ELF-1 (cell line): ENCODE measurements at regions not wholly inside any gene's neighbourhood (a gene's known extent, or its start where the extent isn't known, plus 50 kb on each side); places are given as distances from the start of the nearest gene placed in this dataset.

Experiments
- DNase-seq: peaks from one replicate; pipeline ENCODE4 v3.0.0-alpha.2; 2016; ENCODE audit warnings: low read depth, low spot score

DNA sequence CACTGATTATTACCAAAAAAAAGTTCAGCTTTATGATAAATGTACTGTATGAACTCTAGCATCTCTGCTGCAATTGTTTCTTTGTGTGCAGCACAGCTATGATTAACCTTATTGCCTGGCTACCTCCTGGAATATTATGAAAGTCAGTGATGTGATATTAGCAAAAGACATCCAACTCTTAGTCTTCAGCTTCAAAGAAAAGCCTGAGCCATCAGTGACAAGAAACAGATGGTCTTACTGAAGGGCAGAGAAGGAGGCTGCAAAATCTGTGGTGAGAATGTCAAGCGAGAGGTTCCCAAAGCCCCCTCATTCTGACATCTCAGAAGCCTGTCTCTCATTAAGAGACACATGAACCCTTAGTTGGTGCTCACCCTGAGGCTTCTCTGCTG lies 89.4 kb upstream of the TNFAIP3 start:
- no peak for DNase-seq

DNA sequence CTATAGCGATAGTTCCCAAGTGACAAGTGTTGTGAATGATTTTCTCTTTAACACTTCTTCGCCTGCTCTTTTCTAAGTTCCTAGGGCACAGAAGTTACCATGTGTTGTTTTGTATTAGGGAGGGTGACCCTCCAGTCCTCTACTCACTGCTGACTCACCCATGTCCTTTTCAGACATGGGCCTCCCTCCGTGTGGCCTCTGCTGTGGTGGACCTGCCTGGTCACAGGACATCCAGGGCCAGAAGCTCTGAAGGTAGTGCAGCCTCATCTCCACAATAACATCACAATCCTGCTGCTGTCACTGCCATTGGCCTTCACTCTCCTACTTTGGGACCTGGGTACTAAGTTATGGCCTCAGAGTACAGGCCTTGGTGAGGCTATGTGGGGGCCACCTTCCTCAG lies 87.1 kb upstream of the TNFAIP3 start:
- DNase-seq: no peak

DNA sequence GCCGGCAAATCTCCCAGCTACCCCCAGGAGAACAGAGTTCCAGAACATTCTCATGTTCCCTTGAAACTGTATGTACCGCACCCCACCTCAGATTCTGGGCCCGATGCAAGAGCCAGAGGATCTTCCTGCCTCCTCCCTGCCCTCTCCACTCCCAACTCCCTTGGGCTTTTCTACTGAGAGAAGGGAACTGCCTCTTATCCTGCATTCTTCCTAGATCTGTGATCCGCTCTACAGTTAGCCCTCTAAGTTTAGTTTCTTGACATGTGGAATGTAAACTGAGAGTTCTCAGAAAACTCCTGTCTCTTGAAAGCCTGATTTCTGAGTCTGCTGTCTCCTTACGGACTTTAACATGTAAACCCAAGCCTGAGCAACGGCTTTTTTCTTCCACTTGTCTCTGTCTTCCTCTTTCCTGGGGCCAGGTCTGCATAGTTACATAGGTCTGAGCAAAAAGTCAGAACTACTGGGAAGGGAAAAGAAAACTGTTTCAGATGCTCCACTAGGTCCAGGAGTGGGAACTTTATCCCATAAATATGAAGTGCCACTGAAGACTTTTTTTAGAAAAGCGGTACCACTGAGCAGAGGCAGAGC lies 86.5 kb upstream of the TNFAIP3 start:
- DNase-seq: no peak

DNA sequence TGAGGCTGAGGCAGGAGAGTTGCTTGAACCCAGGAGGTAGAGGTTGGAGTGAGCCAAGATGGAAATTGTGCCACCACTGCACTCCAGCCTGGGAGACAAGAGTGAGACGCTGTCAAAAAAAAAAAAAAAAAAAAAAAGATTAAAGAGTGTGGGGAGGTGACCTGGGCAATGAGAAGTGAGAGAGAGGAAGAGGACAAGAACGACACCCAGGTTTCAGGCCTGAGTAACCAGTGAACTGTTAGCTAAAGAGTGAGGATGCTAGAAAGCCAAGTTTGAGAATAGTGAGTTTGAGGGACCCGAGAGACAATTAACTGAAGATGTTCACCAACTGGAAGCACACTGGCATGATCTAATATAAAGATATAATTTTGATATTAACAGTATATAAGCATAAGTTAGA lies 85.4 kb upstream of the TNFAIP3 start:
- DNase-seq: no peak

DNA sequence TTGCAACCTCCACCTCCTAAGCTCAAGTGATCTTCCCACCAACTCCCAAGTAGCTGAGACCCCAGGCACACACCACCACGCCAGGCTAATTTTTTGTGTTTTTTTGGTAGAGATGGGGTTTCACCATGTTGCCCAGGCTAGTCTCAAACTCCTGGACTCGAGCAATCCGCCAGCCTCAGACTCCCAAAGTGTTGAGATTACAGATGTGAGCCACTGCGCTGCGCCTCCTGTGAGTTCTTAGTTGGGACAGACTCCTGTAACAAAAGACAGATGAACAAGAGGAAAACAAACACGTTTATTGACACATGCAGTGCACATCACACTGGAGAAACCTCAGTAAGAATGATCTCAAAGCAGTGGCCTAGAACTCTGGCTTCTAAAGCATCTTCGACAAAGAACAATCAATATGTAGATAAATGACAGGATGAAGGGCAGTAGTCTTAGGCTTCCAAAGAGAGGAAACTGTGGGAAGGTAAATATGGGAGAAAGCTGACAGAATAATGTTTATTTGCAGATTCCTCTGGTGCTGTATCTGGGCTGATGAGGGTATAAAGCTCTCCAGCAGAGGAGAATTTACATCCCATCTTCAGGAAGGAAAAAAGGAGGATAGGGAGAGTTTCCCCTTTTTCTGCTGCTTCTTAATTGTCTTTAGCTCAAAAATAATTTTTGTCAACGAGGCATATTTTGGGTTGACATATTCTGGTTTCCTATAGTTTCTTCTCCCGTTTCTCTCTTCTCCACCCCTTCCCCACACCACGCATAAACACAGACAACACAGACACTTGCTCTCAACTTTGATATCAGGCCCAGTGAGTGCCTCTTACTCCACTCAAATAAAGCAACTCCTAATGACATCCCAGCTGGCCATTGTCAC lies 84.7 kb upstream of the TNFAIP3 start:
- no peak for DNase-seq

DNA sequence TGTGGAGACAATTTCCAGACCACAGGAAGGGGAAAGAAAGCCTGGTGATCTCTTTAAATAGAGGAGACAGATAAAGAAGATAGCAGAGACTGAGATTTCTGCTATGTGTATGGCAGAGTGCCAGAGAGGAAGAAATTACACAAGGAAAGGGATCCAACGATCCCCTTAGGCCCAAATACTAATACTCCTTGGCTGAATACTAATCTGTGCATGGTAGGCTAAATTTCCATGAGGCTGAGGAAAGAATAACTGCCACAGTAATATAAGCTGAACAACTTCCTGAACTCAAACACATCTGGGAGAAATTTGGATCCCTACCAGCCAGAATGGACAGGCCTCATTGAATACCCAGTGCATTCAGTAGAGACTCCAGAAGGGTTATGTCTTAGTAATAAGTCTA lies 83.3 kb upstream of the TNFAIP3 start:
- DNase-seq: no peak

DNA sequence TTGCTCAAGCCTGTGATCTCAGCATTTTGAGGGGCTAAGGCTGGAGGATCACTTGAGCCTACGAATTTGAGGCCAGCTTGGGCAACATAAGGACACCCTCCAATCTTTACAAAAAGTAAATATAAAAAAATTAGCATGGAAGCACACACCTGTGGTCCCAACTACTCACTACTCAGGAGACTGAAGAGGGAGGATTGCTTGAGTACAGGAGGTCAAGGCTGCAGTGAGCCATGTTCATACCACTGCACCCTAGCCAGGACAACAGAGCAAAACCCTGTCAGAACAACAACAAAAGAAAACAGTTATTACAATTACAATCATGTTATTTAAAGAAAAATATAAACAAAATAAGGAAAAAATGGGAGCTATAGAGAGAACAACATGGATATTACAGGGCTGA lies 82.5 kb upstream of the TNFAIP3 start:
- DNase-seq: no peak

DNA sequence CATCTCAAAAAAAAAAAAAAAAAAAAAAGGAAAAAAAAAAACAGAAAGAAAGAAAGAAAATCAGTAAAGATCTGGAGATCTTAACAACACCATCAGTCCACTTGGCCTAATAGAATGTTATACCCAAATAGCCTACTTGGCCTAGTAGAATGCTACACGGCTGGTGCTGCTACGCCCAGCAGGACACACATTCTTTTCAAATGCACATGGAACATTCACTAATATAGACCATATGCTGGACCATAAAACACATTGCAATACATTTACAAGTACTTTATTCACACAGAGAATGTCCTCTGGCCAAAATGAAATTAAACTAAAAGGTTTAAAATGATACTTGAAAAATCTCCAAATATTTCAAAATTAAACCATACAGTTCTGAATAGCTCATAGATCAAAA lies 80.0 kb upstream of the TNFAIP3 start:
- DNase-seq: no peak

DNA sequence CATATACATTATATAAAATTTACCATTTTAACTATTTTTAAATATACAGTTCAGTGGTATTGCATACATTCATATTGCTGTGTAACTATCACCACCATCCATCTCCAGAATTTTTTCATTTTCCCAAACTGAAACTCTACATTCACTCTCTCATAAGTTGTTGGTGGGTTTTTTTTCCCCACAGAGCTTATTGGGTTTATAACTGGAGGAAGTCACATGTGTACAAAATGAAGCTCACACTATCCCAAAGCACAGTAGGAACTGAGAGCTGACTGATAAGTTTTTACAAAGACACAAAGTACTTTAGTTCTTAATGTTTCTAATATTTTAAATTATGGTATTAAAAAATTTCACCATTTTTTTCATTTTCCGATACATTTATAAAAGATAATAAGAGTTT lies 78.8 kb upstream of the TNFAIP3 start:
- DNase-seq: no peak

DNA sequence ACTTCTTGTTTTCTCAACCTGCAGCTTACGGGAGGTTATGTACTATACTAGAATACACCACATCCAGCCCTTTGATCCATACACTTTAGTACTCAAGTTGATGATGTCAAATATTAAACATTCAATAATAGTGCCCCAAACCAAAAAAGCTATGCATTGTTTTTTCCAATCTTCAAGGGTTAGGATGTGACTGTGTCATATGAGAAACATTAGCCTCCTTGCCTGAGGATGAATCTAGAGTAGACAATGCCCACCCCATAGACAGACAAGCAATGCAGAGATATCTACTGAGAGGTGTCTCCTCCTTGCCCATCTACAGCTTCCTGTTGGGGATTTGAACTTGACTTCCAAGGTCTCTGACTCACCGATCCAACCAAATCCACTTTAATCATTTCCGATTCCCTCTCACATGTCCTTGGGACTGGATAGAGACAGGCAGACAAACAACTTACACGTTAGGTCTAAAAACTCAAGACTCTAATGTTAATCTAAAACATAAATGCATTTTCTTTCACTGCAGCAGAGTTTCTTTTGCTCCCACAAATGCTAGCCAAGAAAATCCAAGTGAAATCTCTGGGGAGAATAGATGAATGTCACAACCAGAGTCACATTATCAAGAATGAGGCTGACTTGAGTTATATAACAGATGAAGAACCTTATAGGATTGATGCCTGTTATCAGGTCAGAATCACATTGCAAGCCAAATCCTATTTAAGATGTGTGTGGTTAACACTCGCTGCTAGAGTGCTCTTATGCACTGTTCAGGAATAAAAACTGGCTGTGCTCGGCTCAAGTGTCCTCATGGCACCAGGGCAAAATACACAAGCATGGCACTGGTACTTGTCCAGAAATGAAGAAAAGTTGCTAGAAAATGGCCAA lies 75.5 kb upstream of the TNFAIP3 start:
- no peak for DNase-seq

DNA sequence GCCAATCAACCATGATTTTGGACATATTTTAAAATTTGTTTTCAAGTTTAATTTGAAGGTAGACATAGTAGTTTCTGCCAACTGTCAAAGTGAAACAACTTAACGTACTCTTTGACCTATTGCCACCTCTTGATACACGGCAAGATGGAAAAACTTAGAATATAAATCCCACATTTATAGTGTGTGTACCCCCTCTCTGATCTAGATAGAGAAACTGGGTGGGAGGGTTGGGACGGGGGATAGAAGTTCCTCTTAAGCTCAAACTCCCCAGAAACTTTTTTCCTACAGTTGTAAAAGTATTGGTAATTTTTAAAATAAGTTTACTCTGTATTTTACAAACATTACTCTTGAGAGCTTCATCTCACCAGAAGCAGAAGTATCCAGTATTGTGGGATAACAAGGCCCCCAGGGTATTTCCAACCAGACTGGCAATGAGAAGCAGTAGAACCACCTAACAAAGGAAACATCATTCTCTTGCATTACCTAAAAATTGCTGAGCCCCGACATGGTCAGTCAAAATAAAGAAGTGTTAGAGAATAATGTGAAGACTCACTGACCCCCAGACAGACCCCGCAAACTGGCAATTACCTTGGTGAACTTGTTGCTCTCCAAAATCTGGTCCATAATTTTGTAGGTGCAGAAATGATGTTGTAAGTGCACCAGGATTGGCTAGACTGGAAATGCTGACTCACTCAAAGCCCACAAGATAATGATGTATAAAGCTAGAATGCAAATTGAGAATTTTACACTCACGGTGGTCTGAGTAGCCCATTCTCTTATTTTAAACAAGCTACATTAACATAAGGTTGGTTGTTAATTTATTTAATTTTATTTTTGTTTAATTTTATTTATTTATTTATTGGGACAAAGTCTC lies 74.7 kb upstream of the TNFAIP3 start:
- DNase-seq: no peak

DNA sequence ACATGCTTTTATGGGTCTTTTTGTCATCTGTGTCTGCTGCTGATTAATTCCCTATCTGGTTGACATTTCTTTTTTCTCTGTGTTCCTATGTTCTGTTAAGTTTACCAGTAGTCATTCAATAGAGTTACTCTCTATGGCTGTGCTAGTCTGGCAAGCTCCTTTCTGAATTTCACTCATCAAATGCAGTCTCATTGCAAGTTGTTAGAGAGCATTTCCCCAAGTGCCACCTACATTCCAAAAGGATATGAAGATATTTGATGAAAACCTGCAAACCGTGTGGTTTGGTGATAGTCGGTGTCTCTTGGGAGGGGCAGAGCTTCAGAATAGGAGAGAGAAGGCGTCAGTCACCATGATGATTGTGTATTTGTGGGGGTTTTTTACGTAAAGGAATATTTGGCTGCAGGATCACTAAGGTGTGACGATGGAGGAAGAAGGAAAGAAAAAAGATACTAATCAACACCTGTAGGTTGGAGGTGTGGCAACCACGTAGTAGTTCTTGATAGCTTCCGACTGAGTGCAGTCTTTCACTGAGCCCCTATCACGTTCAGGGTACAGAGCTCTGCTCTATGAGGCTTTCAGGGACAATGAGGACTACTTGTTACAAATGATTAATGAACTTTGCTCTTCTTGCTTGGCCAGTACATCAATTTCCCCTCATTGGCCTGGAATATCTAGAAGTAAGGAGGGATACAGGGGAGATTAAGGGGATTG lies 73.1 kb upstream of the TNFAIP3 start:
- no peak for DNase-seq

DNA sequence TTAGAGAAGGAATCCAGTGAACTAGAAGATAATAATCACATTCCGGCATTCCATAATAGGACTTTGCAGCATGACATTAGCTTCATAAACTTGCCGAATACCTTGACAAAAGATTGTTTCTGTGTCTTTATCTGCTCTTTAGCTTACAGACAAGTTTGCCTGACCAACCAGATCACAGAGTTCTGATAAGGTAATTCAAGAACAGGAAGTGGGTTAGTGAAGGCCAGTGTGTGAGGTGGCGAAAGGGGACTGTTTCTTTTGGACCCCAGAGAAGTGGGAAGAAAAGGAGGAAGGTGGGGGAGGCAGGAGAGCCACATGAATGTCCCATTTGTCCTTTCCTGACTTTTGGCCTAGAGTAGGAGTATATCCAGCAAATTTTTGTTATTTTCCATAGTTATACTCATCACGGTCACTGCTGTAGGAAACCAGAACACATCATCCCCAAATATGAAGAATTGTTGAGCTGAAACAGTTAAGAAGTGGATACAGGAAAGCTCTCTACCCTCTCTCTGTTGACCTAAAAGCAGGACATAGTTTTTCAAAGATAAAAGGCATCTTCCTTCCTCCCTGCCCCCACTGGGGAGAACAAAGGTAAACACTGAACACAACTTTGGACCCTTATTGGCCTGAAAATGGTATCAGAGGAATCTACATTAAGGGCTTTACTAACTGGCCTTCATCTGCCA lies 72.4 kb upstream of the TNFAIP3 start:
- no peak for DNase-seq

DNA sequence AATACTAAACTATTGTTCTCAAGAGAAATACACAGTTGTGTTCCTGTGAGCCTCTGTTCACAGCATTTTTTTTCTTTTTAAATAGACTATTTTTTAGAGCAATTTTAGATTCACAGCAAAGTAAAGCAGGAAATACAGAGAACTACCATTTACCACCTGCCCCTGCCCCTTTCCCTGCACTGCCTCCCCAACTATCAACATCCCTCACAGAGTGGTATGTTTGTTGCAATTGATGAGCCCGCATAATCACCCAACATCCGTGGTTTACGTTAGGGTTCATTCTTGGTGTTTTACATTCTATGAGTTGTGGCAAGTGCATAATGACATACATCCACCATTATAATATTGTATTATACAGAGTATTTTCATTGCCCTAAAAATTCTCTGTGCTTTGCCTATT lies 71.6 kb upstream of the TNFAIP3 start:
- DNase-seq: no peak

DNA sequence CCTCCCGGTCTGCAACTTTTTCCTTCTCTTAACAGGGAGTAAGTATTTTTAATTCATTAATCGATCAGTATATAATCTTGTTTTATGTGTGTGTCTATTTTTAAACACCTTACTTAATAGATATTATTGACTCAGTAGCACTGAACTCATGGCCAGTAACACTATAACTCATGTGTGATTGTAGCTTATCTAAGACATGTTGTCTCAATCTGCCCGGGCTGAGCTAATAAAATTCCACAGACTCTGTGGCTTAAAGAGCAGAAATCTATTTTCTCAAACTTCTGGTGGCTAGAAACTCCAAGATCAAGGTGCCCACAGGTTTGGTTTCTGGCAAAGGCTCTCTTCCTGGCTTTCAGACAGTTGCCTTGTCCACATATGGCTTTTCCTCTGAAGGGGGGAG lies 68.8 kb upstream of the TNFAIP3 start:
- no peak for DNase-seq

DNA sequence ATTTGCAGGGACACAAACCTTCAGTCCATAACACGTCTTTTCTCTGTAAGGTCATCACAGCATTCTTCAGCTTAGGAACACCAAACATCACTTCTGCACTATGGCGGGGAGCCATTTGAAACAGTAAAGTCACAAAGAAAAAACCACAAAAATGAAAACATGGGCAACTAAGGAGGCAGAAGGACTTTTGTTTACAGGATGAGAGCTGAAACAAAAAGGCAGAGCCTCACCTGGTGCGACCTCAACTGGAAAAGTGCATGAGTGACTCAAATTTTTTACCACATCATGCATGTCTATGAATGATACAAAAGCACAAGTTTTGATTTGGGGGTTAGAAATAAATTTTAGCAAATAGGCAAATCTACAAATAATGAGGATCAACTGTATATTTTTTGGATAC lies 68.2 kb upstream of the TNFAIP3 start:
- DNase-seq: no peak

DNA sequence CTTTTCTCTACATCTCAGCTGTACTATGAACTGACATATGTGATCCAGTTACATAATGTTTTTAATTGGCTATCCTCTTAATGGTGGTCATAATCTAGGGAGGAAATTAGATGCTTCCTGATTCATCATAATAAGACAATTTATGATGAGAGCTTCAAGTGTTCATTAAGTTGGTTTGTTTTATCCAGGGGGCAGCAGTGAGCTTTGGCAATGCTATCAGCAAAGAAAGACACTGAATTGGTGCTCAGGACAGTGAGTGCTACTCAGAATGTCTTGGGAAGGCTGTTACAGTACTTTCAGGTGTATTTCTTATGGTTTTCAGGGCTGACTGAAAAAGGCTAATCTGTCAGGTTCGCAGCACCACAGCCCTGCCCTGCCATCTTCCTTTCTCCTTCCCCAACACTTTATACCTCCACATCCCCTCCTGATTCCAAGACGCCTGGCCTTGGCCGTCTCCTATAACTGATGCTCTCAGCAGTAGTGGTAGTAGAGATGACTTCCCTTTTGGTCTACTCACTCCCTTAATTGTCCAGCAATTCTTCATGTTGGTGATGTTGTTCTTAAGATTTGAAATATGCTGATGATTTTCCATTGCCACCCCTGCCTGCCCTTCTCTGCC lies 67.0 kb upstream of the TNFAIP3 start:
- no peak for DNase-seq

DNA sequence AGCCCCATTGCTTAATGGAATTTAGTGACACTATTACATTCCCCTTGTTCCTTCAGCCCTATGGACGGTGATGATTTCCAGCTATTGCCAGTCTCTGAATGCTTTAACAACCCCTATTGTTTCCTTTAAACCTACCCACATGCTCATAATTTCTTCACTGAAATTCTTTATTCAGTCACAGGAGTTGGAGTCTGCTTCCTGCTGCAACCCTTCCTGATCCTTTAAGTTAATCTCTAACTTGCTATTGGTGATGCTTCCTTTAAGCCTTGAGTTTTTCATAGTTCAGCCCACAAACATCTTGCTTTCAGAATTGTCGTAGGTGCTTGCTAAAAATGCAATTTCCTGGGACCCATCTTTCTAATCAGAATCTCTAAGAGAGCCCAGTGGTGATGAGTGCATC lies 66.3 kb upstream of the TNFAIP3 start:
- DNase-seq: no peak

DNA sequence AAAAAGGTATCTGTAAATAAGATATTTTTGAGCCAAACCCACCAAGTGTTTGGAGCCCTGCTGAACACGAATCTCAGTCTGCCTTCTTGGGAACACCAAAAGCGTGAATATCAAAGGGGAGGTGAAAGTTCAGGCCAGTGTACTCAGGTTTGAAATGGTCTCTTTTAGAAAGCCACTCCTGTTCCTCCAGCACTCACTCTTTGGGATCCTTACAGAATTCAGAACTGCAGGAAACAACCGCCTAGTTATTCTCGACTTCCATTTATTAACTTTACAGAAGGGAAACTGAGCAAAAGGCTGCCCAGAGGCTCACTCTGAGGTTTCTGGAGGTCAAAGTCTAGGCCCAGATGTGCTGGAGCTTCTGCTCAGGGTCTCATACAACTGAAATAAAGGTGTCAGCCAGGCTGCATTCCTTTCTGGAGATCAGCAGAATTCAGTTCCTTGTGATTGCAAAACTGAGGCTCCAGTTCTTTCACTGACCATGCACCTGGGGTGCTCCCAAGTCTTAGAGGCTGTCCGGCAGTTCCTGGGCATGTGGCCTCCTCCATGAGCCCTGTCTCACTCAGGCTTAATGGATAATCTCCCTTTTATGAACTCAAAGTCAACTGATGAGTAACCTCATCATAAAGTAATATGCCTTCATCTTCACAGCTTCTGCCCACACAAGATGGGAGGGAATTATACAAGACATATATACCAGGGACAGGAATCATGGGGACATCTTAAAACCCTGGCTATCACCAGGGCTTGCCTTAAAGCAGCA lies 65.5 kb upstream of the TNFAIP3 start:
- DNase-seq: no peak
